ENCODE measurements at regions not wholly inside any gene's neighbourhood (a gene's known extent, or its start where the extent isn't known, plus 50 kb on each side); places are given as distances from the start of the nearest gene placed in this dataset.

DNA sequence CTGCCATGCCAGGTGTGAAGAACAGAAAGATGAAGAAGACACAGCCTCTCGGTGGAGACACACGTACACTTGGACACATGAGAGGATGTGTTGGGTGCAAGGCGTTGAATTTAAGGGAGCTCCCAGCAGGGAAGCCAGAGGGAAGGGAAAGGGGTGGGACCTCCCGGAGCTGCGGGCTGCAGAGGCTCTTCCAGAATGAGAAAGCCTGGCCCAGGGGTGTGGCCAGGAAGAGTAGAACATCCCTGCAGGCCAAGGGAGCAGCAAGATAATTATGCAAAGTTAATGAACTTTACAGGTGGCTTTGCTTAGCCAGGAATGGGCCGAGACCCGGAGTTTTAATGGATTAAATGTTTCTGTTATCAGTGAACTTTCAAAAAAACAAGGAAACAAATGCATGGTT lies 270.3 kb downstream of the KLF6 start:
- Histone ChIP-seq H3K36me3 (no peaks in the 10 kb centered on the region), H3K9me3 (ENCODE audit: severe bottlenecking) (no peaks in the 10 kb centered on the region), H3K27ac (no peak overlapping the region), H3K4me3 (ENCODE audit: low read depth, low read length) (no peak overlapping the region), H3K27me3 (ENCODE audit: insufficient read depth, low read depth, severe bottlenecking) (no peaks in the 10 kb centered on the region)
- DNase-seq: no peak
- TF ChIP-seq, protein P1, sequence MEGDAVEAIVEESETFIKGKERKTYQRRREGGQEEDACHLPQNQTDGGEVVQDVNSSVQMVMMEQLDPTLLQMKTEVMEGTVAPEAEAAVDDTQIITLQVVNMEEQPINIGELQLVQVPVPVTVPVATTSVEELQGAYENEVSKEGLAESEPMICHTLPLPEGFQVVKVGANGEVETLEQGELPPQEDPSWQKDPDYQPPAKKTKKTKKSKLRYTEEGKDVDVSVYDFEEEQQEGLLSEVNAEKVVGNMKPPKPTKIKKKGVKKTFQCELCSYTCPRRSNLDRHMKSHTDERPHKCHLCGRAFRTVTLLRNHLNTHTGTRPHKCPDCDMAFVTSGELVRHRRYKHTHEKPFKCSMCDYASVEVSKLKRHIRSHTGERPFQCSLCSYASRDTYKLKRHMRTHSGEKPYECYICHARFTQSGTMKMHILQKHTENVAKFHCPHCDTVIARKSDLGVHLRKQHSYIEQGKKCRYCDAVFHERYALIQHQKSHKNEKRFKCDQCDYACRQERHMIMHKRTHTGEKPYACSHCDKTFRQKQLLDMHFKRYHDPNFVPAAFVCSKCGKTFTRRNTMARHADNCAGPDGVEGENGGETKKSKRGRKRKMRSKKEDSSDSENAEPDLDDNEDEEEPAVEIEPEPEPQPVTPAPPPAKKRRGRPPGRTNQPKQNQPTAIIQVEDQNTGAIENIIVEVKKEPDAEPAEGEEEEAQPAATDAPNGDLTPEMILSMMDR (IDR thresholded peaks at IDR 0.05; ENCODE audit: low read depth, low read length): no peak

DNA sequence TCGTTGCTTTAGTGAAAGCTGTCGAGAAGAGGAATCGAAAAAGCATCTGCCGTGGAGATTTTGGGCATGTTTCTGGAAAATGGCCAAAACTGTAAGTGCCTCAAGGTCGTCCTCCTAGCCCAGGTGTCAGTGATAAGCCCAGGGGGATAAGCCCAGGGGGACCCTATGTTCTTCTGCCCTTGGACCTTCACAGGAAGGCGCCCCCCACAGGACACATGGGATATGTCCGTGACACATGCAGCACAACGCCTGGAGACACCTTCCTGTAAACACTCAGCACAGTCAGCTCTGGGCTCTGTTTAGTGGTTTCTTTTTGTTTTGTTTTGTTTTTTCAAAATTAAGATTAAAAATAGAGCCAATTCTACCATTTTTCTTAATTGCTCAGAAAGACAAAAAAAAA lies 272.7 kb downstream of the KLF6 start:
- Histone ChIP-seq H3K36me3 (no peaks in the 10 kb centered on the region), H3K27ac (no peak overlapping the region), H3K9me3 (ENCODE audit: severe bottlenecking) (no peaks in the 10 kb centered on the region), H3K4me3 (ENCODE audit: low read depth, low read length) (no peak overlapping the region), H3K27me3 (ENCODE audit: insufficient read depth, low read depth, severe bottlenecking) (no peaks in the 10 kb centered on the region)
- DNase-seq: peak; percentile 8
- TF ChIP-seq, protein P1 (IDR thresholded peaks at IDR 0.05; ENCODE audit: low read depth, low read length): 0 out of 2 replicates have a peak, but pooled peaks have one; percentile 22

DNA sequence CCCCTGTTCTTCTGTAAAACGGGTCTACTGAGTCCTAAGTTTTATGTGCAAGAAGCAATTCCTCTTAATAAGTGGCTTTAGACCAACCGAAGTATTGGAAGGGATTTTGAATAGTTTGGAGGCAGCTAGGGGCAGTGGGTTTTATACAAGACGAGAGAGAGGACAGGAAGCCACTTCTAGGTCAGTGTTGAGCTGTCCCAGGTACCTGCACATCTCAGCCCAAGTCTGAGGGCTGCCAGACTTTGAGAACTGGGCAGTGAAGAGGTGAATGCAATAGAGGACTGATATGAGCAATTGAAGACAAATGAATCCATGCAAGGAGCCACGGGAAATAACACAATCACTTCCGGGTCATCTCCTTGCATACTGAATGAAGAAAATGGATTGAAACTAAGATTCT lies 273.5 kb downstream of the KLF6 start:
- no peak overlapping the region for H3K27ac ChIP-seq
- TF ChIP-seq, protein P1 (IDR thresholded peaks at IDR 0.05; ENCODE audit: low read depth, low read length): no peak
- no peaks in the 10 kb centered on the region for H3K27me3 ChIP-seq (ENCODE audit: insufficient read depth, low read depth, severe bottlenecking)
- H3K9me3 ChIP-seq (ENCODE audit: severe bottlenecking): no peaks in the 10 kb centered on the region
- H3K36me3 ChIP-seq: no peaks in the 10 kb centered on the region
- no peak for DNase-seq
- H3K4me3 ChIP-seq (ENCODE audit: low read depth, low read length): no peak overlapping the region

DNA sequence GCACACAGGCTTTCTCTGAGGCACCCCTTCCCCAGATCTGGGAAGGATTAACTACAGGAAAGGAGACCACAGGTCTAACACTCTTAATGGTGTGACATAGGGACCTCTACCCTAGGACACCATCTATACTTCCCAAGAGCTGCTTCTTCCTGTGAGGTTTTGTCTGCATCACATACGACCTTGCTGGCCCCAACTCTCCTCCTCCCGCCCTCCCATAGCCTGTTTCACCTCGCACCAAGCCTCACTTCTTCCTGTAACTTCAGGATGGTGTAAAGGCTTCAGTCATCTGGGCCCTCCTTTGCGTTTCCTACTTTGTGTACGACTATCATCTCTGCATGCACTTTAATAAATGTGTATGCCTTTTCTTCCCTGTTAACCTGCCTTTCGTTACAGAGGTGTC lies 274.3 kb downstream of the KLF6 start:
- Histone ChIP-seq H3K4me3 (ENCODE audit: low read depth, low read length) (no peak overlapping the region), H3K27ac (no peak overlapping the region), H3K27me3 (ENCODE audit: insufficient read depth, low read depth, severe bottlenecking) (no peaks in the 10 kb centered on the region), H3K36me3 (no peaks in the 10 kb centered on the region), H3K9me3 (ENCODE audit: severe bottlenecking) (no peaks in the 10 kb centered on the region)
- TF ChIP-seq, protein P1 (IDR thresholded peaks at IDR 0.05; ENCODE audit: low read depth, low read length): no peak
- DNase-seq: no peak

DNA sequence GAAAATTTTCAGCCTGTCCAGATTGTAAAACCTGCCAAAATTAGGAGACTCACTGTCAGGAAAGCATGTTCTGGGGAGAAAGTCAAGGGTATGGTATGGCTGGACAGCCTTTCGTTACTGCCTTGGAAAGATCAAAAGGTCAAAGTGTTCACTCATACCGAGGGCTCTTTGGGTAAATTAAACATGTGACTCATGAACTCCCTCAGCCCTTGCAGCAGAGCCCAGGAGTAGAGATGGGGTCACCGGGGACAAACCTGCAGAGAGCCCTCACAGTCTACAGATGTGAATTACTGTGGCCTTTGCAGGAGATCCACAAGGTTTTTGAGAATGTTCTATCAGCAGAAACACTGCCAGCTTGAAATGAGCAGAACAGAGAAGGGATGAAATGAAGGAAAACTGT lies 275.7 kb downstream of the KLF6 start:
- Histone ChIP-seq H3K27ac (no peak overlapping the region), H3K36me3 (no peaks in the 10 kb centered on the region), H3K4me3 (ENCODE audit: low read depth, low read length) (no peak overlapping the region), H3K9me3 (ENCODE audit: severe bottlenecking) (no peaks in the 10 kb centered on the region), H3K27me3 (ENCODE audit: insufficient read depth, low read depth, severe bottlenecking) (no peaks in the 10 kb centered on the region)
- TF ChIP-seq, protein P1 (IDR thresholded peaks at IDR 0.05; ENCODE audit: low read depth, low read length): no peak
- DNase-seq: no peak

DNA sequence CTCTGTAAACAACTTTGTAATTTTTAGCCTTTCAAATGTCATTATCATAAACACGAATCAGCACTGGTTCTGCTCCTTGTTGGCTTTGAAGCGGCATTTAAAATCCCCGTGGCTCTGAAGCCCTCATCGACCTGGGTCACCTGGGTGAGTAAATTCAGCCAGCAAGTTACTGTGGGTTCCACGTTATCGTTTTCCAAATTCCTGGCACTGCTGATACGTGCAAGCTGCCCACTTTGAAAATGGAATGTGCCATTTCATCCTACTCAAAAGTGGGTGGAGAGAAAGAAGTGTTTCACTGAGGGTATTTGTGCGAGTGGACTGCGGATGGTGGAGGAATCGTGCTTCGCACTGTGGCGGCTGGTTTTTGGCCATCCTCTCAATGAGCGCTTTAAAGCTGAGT lies 281.7 kb downstream of the KLF6 start:
- no peaks in the 10 kb centered on the region for H3K27me3 ChIP-seq (ENCODE audit: insufficient read depth, low read depth, severe bottlenecking)
- no peak overlapping the region for H3K27ac ChIP-seq
- no peak for DNase-seq
- TF ChIP-seq, protein P1 (IDR thresholded peaks at IDR 0.05; ENCODE audit: low read depth, low read length): no peak
- no peaks in the 10 kb centered on the region for H3K36me3 ChIP-seq
- no peak overlapping the region for H3K4me3 ChIP-seq (ENCODE audit: low read depth, low read length)
- no peaks in the 10 kb centered on the region for H3K9me3 ChIP-seq (ENCODE audit: severe bottlenecking)

Data from WERI-Rb-1 (cell line).